CD14-positive monocyte (primary cell): ENCODE measurements at regions not wholly inside any gene's neighbourhood (a gene's known extent, or its start where the extent isn't known, plus 50 kb on each side); places are given as distances from the start of the nearest gene placed in this dataset.

Source experiments
- DNase-seq, 3 donors: peaks; one replicate each; pipeline ENCODE4 v3.0.0-alpha.2; 2011 to 2022
- H2AFZ ChIP-seq: 2 replicates; pipeline ENCODE4 v1.6.0; 2012; ENCODE audit warnings: mild to moderate bottlenecking, low read depth, low read length, inconsistent platforms; ENCODE audit not compliant: insufficient read depth, poor library complexity, severe bottlenecking
- H3K27ac ChIP-seq, 2 donors: 1 replicate in 1 of 2; 2 replicates in 1 of 2; pipeline ENCODE4 v1.5.1; 2012 to 2013; ENCODE audit warnings: low read length in 2 of 2, control low read depth in 1 of 2, inconsistent platforms in 1 of 2, low read depth in 1 of 2, mild to moderate bottlenecking in 1 of 2
- H3K27me3 ChIP-seq, 2 donors: one replicate each; pipeline versions ENCODE4 v1.6.0 to v1.6.1; 2011 to 2013; ENCODE audit warnings: low read length in 2 of 2; ENCODE audit not compliant: control insufficient read depth in 2 of 2, insufficient read depth in 2 of 2
- H3K36me3 ChIP-seq, 2 donors: replicated peaks in 1 of 2; 1 replicate in 1 of 2; 2 replicates in 1 of 2; pipeline versions ENCODE4 v1.5.1 to v1.6.1; 2012 to 2013; ENCODE audit warnings: low read length in 2 of 2, control low read depth in 1 of 2, inconsistent platforms in 1 of 2, mild to moderate bottlenecking in 1 of 2; ENCODE audit not compliant: insufficient read depth in 2 of 2, control insufficient read depth in 1 of 2
- H3K4me1 ChIP-seq, 2 donors: 1 replicate in 1 of 2; 2 replicates in 1 of 2; pipeline versions ENCODE4 v1.5.1 to v1.6.1; 2012 to 2013; ENCODE audit warnings: low read length in 2 of 2, control low read depth in 1 of 2, inconsistent platforms in 1 of 2, mild to moderate bottlenecking in 1 of 2, moderate library complexity in 1 of 2; ENCODE audit not compliant: insufficient read depth in 2 of 2, control insufficient read depth in 1 of 2
- H3K4me2 ChIP-seq: replicated peaks from 2 replicates; pipeline ENCODE3; 2012; ENCODE audit warnings: low read length, moderate library complexity, mild to moderate bottlenecking; ENCODE audit not compliant: poor library complexity, severe bottlenecking; ENCODE audit errors: extremely low read depth
- H3K4me3 ChIP-seq, 3 experiments: fragments of 200-600 bp in 1 of 3; sonication (generic) in 1 of 3; replicated peaks in 1 of 3; 1 replicate in 2 of 3; 2 replicates in 1 of 3; pipeline ENCODE4 v1.5.1; 2011 to 2013; ENCODE audit warnings: low read length in 3 of 3, mild to moderate bottlenecking in 3 of 3, control low read depth in 2 of 3, low read depth in 2 of 3, inconsistent platforms in 1 of 3, moderate library complexity in 1 of 3
- H3K79me2 ChIP-seq: 2 replicates; pipeline ENCODE4 v1.6.0; 2012; ENCODE audit warnings: mild to moderate bottlenecking, control low read depth, inconsistent platforms, low read length, moderate library complexity; ENCODE audit not compliant: insufficient read depth
- H3K9ac ChIP-seq: 2 replicates; pipeline ENCODE4 v1.6.0; 2017; ENCODE audit warnings: low read length, mild to moderate bottlenecking; ENCODE audit not compliant: insufficient read depth, poor library complexity, severe bottlenecking
- H3K9me3 ChIP-seq, 2 donors: replicated peaks in 1 of 2; 1 replicate in 1 of 2; 2 replicates in 1 of 2; pipeline versions ENCODE4 v1.5.1 to v1.6.1; 2012 to 2013; ENCODE audit warnings: low read length in 2 of 2, control low read depth in 1 of 2; ENCODE audit not compliant: control insufficient read depth in 1 of 2, insufficient read depth in 1 of 2
- H4K20me1 ChIP-seq: 2 replicates; pipeline ENCODE4 v1.6.0; 2012; ENCODE audit warnings: mild to moderate bottlenecking, low read length, control low read depth, moderate library complexity; ENCODE audit not compliant: insufficient read depth
- H3K27ac Mint-ChIP-seq, 7 donors: one replicate each; pipeline ENCODE4 v1.8.0; 2020; ENCODE audit warnings: mild to moderate bottlenecking in 7 of 7, mixed read lengths in 7 of 7, moderate library complexity in 6 of 7, inconsistent platforms in 2 of 7
- H3K27me3 Mint-ChIP-seq, 3 donors: one replicate each; pipeline ENCODE4 v1.8.0; 2021 to 2022; ENCODE audit warnings: low read depth in 3 of 3, mild to moderate bottlenecking in 3 of 3, mixed read lengths in 3 of 3, moderate library complexity in 3 of 3, inconsistent platforms in 1 of 3
- H3K36me3 Mint-ChIP-seq, 2 donors: one replicate each; pipeline ENCODE4 v1.8.0; 2020; ENCODE audit warnings: mixed read lengths in 2 of 2, inconsistent platforms in 1 of 2, mild to moderate bottlenecking in 1 of 2
- H3K4me1 Mint-ChIP-seq: one replicate; pipeline ENCODE4 v1.8.0; 2020; ENCODE audit warnings: mild to moderate bottlenecking, mixed read lengths
- H3K4me3 Mint-ChIP-seq, 2 donors: one replicate each; pipeline ENCODE4 v1.8.0; 2020; ENCODE audit warnings: mild to moderate bottlenecking in 2 of 2, mixed read lengths in 2 of 2, moderate library complexity in 1 of 2
- H3K9me3 Mint-ChIP-seq, 7 donors: one replicate each; pipeline ENCODE4 v1.8.0; 2020 to 2022; ENCODE audit warnings: mixed read lengths in 7 of 7, mild to moderate bottlenecking in 6 of 7, moderate library complexity in 6 of 7, inconsistent platforms in 2 of 7
- CTCF ChIP-seq: fragments of 200-600 bp; IDR thresholded peaks from one replicate; pipeline ENCODE4 v1.8.0; 2022; ENCODE audit warnings: antibody characterized with exemption, mild to moderate bottlenecking
- WGBS: methylation state at CpG from one replicate; pipeline ENCODE4 v1.1.5; 2013; ENCODE audit warnings: missing lambda C conversion rate; ENCODE audit not compliant: insufficient coverage; 5-methylcytosine and 5-hydroxymethylcytosine counted together
- intact Hi-C, 2 donors: fragments of 100-400 bp; cut with micrococcal nuclease; formaldehyde crosslinking; loops; one replicate each; pipeline versions ENCODE4 v1.15.0 to v1.15.1; 2023

GRCh38 chr2:16333681-16334080, 332.0 kb downstream of the CYRIA start:
- intact Hi-C loops: no loop called here
- WGBS: no CpG with 5 or more reads among the region's 2 CpGs
- no peak for TF ChIP-seq CTCF

GRCh38 chr2:16332681-16333557, 332.7 kb downstream of the CYRIA start:
- intact Hi-C loops: no loop called here
- no peak overlapping the region for H3K27ac ChIP-seq
- Mint-ChIP-seq H3K27me3 (no peaks in the 10 kb centered on the region), H3K4me1 (no peaks in the 10 kb centered on the region), H3K9me3 (peaks cover 0 to 2% (median 0%) of the 10 kb centered on the region in 7 donors), H3K27ac (no peak overlapping the region), H3K36me3 (no peaks in the 10 kb centered on the region), H3K4me3 (no peak overlapping the region)
- H4K20me1 ChIP-seq: no peaks in the 10 kb centered on the region
- H3K9ac ChIP-seq: no peak overlapping the region
- H3K27me3 ChIP-seq: no peaks in the 10 kb centered on the region
- H2AFZ ChIP-seq: no peak overlapping the region
- H3K4me1 ChIP-seq: no peaks in the 10 kb centered on the region
- no peaks in the 10 kb centered on the region for H3K79me2 ChIP-seq
- H3K9me3 ChIP-seq: no peaks in the 10 kb centered on the region
- TF ChIP-seq CTCF: no peak
- no peak overlapping the region for H3K4me2 ChIP-seq
- no peak overlapping the region for H3K4me3 ChIP-seq
- no peaks in the 10 kb centered on the region for H3K36me3 ChIP-seq
- DNase-seq: no peak
- WGBS: 86% methylated on average over 6 of the region's 8 CpGs

More at GRCh38 chr2:16333681-16334080, 332.0 kb downstream of the CYRIA start:
- peaks cover 0 to 3% of the 10 kb centered on the region in 2 donors for H3K9me3 ChIP-seq
- no peaks in the 10 kb centered on the region for H3K36me3 ChIP-seq
- no peak overlapping the region for H3K4me2 ChIP-seq
- Mint-ChIP-seq H3K27me3 (no peaks in the 10 kb centered on the region), H3K27ac (no peak overlapping the region), H3K4me3 (no peak overlapping the region), H3K4me1 (no peaks in the 10 kb centered on the region), H3K36me3 (no peaks in the 10 kb centered on the region), H3K9me3 (peaks cover 0 to 6% (median 2%) of the 10 kb centered on the region in 7 donors)
- H3K27me3 ChIP-seq: no peaks in the 10 kb centered on the region
- H4K20me1 ChIP-seq: no peaks in the 10 kb centered on the region
- DNase-seq: no peak
- H3K27ac ChIP-seq: no peak overlapping the region
- H3K4me3 ChIP-seq: no peak overlapping the region
- H2AFZ ChIP-seq: no peak overlapping the region
- H3K4me1 ChIP-seq: no peaks in the 10 kb centered on the region
- H3K79me2 ChIP-seq: no peaks in the 10 kb centered on the region
- H3K9ac ChIP-seq: no peak overlapping the region
